Chondrocyte (in vitro differentiated cells): ENCODE measurements at regions not wholly inside any gene's neighbourhood (a gene's known extent, or its start where the extent isn't known, plus 50 kb on each side); places are given as distances from the start of the nearest gene placed in this dataset.

ENCODE experiments used
- DNase-seq: peaks from one replicate; pipeline ENCODE4 v3.0.0; 2021; ENCODE audit warnings: mixed read lengths, low spot score
- H3K27ac Mint-ChIP-seq: one replicate; pipeline ENCODE4 v1.8.0; 2021; ENCODE audit warnings: mild to moderate bottlenecking, moderate library complexity, mixed read lengths; ENCODE audit not compliant: unreplicated experiment
- H3K27me3 Mint-ChIP-seq: 2 replicates; pipeline ENCODE4 v1.8.0; 2021; ENCODE audit warnings: low read depth, mixed read lengths
- H3K36me3 Mint-ChIP-seq: 2 replicates; pipeline ENCODE4 v1.8.0; 2021; ENCODE audit warnings: low read depth, mixed read lengths
- H3K4me1 Mint-ChIP-seq: 2 replicates; pipeline ENCODE4 v1.8.0; 2021; ENCODE audit warnings: low read depth, mild to moderate bottlenecking, mixed read lengths
- H3K4me3 Mint-ChIP-seq: one replicate; pipeline ENCODE4 v1.8.0; 2021; ENCODE audit warnings: mild to moderate bottlenecking, moderate library complexity, mixed read lengths; ENCODE audit not compliant: unreplicated experiment
- H3K9me3 Mint-ChIP-seq: 2 replicates; pipeline ENCODE4 v1.8.0; 2021; ENCODE audit warnings: low read depth, mixed read lengths
- TF ChIP-seq, protein P1 (sequence below): fragments of 200-600 bp; sonication (generic); IDR thresholded peaks from 2 replicates; pipeline ENCODE4 v1.5.0; 2021; ENCODE audit warnings: antibody characterized with exemption, mild to moderate bottlenecking, moderate library complexity

DNA sequence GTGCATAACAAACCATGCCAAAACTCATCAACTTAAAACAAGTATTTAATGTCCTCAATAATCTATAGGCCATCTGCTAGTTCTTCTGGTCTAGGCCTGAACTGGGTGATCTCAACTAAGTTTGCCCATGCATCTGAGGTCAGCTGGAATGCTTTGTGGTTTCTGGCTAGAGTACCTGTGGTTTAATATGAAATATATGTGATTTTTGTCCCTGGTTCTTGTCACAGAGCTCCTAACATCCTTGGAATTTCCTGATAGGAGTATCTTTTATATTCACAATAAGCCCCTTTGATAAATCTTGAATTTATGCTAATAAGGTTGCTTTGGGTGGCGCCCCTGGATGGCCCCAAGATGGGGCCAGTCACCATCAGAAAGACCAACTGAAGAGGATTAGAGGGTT lies 535.9 kb downstream of the DNAH5 start:
- no peaks in the 10 kb centered on the region for H3K36me3 Mint-ChIP-seq
- no peak overlapping the region for H3K27ac Mint-ChIP-seq
- no peaks in the 10 kb centered on the region for H3K27me3 Mint-ChIP-seq
- H3K4me1 Mint-ChIP-seq = no peaks in the 10 kb centered on the region
- no peak overlapping the region for H3K4me3 Mint-ChIP-seq
- TF ChIP-seq, protein P1, sequence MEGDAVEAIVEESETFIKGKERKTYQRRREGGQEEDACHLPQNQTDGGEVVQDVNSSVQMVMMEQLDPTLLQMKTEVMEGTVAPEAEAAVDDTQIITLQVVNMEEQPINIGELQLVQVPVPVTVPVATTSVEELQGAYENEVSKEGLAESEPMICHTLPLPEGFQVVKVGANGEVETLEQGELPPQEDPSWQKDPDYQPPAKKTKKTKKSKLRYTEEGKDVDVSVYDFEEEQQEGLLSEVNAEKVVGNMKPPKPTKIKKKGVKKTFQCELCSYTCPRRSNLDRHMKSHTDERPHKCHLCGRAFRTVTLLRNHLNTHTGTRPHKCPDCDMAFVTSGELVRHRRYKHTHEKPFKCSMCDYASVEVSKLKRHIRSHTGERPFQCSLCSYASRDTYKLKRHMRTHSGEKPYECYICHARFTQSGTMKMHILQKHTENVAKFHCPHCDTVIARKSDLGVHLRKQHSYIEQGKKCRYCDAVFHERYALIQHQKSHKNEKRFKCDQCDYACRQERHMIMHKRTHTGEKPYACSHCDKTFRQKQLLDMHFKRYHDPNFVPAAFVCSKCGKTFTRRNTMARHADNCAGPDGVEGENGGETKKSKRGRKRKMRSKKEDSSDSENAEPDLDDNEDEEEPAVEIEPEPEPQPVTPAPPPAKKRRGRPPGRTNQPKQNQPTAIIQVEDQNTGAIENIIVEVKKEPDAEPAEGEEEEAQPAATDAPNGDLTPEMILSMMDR = no peak
- no peak for DNase-seq
- peaks cover 2% of the 10 kb centered on the region for H3K9me3 Mint-ChIP-seq

DNA sequence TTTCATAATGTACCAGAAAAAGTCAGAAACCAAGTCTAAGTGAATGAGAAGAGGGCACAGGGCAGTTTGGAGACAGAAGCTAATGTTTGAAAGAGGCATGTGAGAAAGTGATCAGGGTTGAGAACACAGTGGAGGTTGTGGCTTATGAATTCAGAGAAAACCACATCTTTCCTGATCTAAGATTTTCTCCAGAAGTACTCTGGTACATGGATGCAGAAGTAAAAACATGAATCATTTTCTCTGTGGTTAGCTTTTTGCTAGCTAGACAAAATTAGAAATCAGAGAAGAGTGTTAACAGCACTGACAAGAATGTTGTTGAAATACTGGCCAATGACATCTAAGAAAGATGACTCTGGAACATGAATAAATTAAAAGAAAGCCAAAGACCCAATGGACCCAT lies 541.1 kb downstream of the DNAH5 start:
- Mint-ChIP-seq H3K27me3 (peaks cover 2% of the 10 kb centered on the region), H3K4me1 (no peaks in the 10 kb centered on the region), H3K4me3 (no peak overlapping the region), H3K36me3 (no peaks in the 10 kb centered on the region), H3K9me3 (no peaks in the 10 kb centered on the region), H3K27ac (no peak overlapping the region)
- TF ChIP-seq, protein P1 = no peak
- no peak for DNase-seq

DNA sequence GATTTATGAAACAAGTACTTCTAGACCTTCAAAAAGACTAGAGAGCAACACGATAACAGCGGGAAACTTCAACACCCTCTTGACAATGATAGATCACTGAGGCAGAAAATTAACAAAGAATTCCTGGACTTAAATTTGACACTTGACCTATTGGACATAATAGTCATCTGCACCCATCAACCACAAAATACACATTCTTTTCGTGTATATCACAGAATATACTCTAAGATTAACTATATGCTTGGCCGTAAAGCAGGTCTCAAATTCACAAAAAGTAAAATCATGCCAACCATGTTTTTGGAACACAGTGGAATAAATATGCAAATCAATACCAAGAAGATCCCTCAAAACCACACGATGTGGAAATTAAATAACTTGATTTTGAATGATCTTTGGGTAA lies 559.4 kb downstream of the DNAH5 start:
- Mint-ChIP-seq H3K4me3 (no peak overlapping the region), H3K27ac (no peak overlapping the region), H3K27me3 (no peaks in the 10 kb centered on the region), H3K9me3 (peaks cover 13% of the 10 kb centered on the region), H3K4me1 (no peaks in the 10 kb centered on the region), H3K36me3 (no peaks in the 10 kb centered on the region)
- DNase-seq = no peak
- TF ChIP-seq, protein P1 = no peak

DNA sequence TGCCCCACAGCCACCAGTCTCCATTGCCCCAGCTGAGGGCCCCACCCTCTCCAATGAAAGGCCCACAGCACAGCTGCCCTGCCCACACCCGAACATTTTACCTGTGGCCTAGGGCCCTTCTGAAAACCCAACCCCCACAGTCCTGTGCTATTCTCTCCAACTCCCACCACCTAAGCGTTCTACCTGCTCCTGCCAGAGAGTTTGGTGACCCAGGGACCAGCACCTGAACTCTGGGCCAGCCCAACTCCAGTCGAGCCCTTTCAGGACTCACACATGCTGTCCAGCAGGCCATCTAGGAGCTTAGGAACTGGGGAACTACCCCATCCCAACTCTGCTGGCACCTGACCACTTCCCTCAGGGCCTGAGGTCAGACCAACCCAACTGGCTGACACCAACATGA lies 562.3 kb downstream of the DNAH5 start:
- no peaks in the 10 kb centered on the region for H3K4me1 Mint-ChIP-seq
- TF ChIP-seq, protein P1 = no peak
- no peaks in the 10 kb centered on the region for H3K36me3 Mint-ChIP-seq
- peaks cover 2% of the 10 kb centered on the region for H3K27me3 Mint-ChIP-seq
- H3K4me3 Mint-ChIP-seq = no peak overlapping the region
- no peak for DNase-seq
- no peak overlapping the region for H3K27ac Mint-ChIP-seq
- H3K9me3 Mint-ChIP-seq = peaks cover 13% of the 10 kb centered on the region

DNA sequence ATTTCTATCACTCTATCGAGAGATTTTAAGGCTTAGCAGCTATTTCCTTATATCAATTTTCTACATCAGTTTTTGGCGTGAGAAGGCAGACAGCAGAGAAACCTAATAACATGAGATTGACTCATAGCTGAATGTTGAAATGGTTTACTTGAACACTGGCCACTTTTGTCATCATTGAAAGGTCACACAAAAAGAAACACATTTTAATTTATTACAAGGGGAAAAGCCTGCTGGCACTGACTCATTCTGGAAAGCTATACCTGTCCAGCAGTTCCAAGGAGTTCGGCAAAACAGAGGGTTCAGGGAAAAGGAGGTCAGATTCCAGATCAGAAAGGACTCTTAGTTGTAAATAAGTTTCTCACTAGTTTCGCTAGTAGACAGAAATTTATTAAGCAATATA lies 566.4 kb downstream of the DNAH5 start:
- no peak overlapping the region for H3K27ac Mint-ChIP-seq
- H3K4me3 Mint-ChIP-seq = no peak overlapping the region

More for the DNA sequence above, 566.4 kb downstream of the DNAH5 start:
- H3K27me3 Mint-ChIP-seq = peaks cover 6% of the 10 kb centered on the region
- peaks cover 3% of the 10 kb centered on the region for H3K9me3 Mint-ChIP-seq
- TF ChIP-seq, protein P1 = no peak
- H3K36me3 Mint-ChIP-seq = no peaks in the 10 kb centered on the region
- no peaks in the 10 kb centered on the region for H3K4me1 Mint-ChIP-seq
- DNase-seq = no peak
